KBM-7 (cell line): ENCODE measurements at regions not wholly inside any gene's neighbourhood (a gene's known extent, or its start where the extent isn't known, plus 50 kb on each side); places are given as distances from the start of the nearest gene placed in this dataset.
"Not testable (repeated sequence)": the region's sequence is repeated elsewhere in the genome, so short reads cannot be mapped to it uniquely, and the experiment has no call there.

Experiments used
- DNase-seq: peaks from one replicate; pipeline ENCODE4 v3.0.0-alpha.2; 2015
- in situ Hi-C: fragments of 300-500 bp; cut with MboI; formaldehyde crosslinking; loops from 2 replicates; pipeline ENCODE4 v1.14.3; 2020; ENCODE audit warnings: low sequenced_read_pairs, low pct_unique_long_range_greater_than_20kb, mixed read lengths

DNA sequence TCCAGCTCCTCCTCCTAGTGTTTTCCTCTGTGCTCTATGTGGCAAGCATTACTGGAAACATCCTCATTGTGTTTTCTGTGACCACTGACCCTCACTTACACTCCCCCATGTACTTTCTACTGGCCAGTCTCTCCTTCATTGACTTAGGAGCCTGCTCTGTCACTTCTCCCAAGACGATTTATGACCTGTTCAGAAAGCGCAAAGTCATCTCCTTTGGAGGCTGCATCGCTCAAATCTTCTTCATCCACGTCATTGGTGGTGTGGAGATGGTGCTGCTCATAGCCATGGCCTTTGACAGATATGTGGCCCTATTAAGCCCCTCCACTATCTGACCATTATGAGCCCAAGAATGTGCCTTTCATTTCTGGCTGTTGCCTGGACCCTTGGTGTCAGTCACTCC is 64.0 kb downstream of the OR4F15 start:
- in situ Hi-C loops, DNase-seq: not testable (repeated sequence)

DNA sequence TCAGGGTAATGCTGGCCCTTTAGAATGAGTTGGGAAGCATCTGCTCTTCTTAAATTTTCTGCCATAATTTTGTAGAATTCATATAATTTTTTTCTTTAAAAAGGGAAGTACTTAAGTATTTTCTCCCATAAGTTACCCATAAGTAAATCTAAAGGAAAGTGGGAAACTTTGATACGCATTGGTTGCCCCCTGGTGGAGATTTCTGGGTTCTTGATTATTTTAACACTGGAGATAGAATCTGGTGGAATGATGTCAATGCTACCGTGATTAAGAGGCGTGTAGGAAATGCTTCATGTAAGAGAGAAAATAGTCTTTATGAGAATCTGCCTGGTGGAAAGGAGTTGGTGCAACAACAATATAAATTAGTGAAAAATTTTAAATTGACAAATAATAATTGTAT is 65.6 kb downstream of the OR4F15 start:
- DNase-seq, in situ Hi-C loops: not testable (repeated sequence)

DNA sequence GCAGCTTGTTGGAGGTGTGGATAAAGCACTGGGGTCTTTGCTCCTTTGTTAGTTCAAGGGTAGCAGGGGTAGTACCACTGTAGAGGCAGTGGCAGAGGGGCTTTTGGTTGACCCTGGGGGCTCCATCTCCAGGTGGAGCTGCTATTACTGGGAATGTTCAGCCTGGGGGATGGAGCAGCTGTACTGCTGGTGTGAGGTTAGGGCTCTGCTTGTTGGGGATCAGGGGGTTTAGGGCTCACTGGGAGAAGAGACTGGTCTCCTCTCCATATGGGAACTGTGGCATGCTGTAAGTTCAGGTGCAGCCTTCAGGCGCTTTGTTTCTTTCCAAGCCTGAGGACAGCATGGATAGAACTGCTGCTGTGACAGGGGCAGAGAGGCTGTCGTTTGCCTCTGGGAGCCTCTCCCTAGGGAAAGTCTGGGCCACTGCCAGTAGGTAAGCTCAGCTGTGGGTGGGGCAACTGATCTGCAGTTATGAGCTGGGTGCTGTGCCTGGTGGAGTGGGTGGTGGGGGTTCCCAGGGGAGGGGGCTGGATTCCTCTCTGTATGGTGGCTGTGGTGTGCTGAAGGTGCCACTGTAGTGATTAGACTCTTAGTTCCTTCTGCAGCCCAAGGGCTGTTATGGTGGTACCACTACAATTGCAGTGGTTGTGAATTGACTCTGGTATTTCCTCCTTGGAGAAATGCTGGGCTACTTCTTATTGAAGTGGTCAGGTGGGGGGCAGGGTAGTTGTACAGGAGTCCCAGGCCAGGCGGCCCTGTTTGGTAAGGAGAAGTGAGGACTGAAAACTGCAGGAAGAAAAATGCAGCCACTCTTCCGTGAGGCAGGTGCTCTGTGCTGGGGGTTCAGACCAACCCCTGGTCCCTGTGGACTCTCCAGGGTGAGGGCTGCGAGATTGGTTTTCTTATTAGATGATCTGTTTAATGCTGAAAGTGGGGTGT is 100.6 kb downstream of the OR4F15 start:
- DNase-seq, in situ Hi-C loops: not testable (repeated sequence)

DNA sequence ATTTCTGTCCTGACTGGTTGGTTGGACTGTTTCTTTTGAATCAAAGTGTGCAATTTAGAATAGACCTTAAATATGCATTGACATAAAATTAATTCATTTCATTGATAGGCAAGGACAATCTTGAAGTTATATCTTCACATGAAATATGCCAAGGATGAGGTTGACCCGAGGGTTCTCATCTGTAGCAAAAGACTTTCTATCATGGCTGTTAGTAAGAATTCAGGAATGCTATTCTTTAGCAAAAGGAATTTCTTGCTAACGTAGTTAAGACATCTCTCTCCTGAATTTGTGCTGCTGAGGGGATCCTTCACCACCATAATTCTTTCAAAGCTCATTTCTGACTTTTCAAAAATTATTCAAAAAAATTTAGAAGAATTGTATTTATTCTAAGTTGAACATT is 112.6 kb downstream of the OR4F15 start:
- in situ Hi-C loops, DNase-seq: not testable (repeated sequence)

DNA sequence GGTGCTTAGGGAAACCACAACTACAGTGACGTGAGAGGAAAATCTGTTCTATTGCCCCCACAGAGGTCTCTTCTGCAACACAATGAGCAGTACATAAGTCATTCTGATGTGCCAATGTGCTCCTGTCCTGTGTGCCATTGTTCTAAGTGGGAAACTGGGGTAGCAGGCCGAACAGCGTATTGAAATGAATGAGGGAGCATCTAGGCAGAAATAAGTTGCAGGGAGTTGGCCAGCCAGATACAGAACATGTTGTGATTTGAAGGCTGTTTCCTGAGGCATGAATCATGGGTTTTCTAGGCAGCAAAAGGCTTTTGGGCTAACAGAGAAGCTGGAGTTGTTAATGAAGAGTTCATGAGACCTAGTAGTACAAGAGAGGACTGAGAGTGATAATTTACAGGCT is 122.5 kb downstream of the OR4F15 start:
- in situ Hi-C loops, DNase-seq: not testable (repeated sequence)

DNA sequence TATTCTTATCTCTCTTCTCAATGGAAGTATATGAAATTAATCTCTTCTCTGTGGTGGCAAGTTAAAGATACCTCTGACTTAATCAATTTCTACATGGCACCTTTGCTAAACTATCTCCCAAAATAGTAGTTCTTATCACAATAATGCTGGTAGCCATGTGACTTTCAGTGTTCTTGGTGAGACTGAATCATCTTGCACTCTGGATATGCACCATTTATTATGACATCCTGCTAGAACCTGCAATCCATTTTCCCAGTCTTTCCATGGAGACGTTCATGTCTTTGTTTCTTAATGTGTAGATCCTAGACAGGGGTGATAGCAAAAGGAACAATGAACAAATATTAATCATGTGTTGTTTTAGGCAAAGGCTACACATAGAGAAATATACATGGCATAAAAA is 125.4 kb downstream of the OR4F15 start:
- DNase-seq, in situ Hi-C loops: not testable (repeated sequence)

DNA sequence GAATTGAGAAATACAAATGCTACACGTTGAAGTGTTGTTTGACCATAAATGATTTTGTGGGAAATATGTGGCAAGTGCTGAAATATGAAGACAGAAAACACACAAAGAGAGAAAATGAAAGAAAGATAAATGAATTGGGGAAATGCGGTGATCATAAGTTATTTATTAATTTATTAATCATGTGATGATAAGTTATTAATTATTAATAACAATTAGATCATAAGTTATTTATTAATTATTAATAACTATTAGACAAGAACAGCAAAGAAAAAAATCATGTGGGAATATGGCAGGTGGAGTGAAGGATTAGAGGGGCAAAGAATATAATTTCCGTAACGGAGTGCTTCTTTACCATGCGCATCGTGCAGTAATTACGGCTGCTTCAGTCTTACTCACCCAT is 126.6 kb downstream of the OR4F15 start:
- DNase-seq, in situ Hi-C loops: not testable (repeated sequence)

DNA sequence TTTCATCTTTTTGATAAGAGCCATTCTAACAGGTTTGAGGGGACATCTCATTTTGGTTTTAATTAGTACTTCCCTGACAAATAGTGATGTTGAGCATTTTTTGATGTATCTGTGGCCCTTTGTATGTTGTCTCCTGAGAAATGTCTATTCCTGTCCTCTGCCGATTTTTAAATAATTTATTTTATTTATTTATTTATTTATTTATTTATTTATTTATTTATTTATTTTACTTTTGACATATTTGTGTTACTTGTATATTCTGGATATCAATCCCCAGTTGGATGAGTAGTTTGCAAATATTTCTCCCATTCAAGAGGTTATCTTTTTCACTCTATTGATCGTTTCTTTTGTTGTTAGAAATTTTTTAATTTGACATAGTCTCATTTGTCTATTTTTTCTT is 133.9 kb downstream of the OR4F15 start:
- in situ Hi-C loops, DNase-seq: not testable (repeated sequence)

DNA sequence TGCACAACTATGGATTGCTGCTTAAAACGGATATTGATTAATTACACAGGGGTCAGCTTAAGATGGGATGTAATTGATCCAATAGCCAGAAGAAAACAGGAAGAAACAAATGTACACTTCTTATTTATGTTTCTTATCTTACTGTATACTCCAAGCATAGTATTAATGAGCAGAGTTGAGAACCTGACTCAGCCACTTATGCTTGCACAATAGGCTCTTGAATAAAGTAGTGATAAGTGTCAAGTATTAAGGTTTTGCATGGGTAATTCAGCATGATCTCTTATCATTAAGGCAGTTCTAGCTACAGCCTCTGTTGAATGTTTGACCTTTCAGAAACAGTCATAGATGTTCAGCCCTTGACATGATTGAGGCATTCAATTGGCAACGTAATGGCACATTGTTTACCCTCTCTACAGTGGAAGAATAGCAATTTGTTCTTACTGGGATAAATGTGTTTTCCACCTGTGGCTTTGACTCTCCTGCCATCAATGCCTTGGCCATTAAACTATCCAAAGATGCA is 136.5 kb downstream of the OR4F15 start:
- in situ Hi-C loops = not testable (repeated sequence)

DNA sequence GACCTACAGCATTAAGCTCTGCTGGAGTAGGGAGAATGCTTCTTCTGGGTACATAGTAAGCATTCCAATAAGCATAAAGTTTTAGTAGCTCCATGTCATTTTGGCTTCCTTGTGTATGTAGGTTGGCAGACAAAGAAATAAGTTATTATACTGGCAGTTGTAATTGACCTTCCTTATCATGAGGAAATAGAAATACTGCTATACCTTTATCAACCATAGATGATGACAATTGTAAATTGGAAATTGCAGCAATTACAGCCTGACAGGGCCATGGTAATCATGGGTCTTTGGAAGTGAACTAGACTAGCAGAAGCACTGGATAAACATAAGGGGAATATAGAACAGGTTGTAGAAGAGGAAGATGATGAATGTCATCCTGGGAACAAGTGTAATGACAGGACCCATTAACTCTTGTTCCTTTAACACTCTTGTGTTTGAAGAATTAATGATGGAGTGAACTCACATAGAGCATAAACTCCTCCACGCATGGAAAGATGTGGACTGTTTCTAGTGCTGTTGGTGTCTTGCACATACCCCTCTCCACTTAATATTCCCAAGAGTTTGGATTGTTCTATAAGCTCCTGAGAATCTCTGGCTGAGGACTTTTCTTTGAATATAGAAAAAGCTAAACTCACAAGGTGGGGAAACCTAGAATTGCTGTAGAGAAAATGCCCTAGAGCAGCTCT is 137.5 kb downstream of the OR4F15 start:
- in situ Hi-C loops, DNase-seq: not testable (repeated sequence)

More for the DNA sequence above, 136.5 kb downstream of the OR4F15 start:
- not testable (repeated sequence) for DNase-seq

DNA sequence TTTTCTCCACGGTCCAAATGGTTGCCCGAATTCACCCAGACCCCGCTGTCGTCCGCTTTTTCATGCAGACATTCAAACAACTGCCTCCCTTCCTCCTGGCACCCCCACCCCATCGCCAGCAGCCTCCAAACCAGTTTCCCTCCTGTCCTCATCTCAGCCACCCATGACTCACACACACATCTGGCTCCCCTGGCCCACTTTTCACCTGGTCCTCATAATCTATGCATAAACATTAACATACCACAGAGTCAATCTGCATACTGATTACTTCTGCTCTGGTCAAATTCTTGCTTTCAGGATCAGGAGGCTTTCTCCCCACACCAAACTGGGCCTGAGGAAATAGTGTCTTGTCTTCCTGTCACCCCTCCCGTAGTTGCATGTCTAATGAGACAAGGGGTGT is 142.0 kb downstream of the OR4F15 start:
- DNase-seq, in situ Hi-C loops: not testable (repeated sequence)

DNA sequence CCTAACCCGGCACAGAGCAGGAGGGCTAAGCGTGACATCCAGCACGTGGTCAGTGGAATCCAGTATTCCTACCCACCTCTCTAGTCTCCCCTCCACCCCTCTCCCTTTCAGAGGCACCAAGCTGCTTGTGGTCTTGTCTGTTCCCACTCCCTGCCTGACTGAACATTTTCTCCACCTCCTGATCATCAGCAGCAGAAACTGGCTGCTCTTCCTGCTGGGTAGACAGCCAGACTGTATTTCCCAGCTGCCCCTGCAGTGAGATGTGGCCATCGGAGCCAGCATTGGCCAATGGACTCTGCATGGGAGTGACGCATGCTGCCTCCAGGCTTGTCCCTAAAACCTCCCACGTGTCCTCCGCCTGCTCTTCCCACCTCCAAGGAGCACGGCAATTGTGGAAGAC is 143.8 kb downstream of the OR4F15 start:
- DNase-seq = not testable (repeated sequence)

DNA sequence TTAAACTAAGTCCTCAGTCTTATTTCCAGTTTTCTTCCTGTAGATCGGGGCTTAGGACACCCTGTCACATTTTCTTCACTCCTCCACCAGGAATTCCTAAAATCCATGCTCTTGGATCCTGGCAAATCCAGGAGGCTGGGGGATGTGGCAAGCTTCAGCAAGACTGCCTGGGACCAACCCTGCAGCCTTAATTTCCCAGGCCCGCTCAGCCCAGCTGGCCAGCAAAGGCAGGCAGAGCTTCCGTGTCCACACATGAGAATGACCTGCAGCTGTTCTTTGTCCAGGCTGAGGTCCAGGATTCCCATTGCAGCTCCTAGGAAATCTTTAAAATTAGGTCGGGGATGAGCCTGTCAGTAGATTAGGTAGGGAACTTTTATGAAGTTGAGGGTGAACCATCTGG is 146.7 kb downstream of the OR4F15 start:
- DNase-seq, in situ Hi-C loops: not testable (repeated sequence)

More for the DNA sequence above, 143.8 kb downstream of the OR4F15 start:
- in situ Hi-C loops = not testable (repeated sequence)

DNA sequence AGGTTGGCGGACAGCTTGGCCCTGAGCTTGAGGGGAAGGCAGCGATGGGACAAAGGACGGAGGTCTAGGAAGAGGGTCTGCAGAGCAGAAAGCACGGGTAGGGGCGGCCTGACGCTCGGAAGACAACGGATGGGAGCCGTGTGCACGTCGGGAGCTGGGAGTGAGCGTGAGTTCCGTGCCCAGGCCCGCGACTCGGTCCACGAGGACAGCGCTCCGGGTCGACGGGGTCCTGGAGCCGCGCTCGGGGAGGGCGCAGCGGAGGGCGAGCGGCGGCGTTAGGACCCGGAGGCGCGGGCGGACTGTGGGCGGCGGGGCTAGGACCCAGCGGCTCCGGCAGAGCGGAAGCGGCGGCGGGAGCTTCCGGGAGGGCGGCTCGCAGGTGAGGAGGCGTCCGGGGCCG is 149.3 kb downstream of the OR4F15 start:
- in situ Hi-C loops, DNase-seq: not testable (repeated sequence)

DNA sequence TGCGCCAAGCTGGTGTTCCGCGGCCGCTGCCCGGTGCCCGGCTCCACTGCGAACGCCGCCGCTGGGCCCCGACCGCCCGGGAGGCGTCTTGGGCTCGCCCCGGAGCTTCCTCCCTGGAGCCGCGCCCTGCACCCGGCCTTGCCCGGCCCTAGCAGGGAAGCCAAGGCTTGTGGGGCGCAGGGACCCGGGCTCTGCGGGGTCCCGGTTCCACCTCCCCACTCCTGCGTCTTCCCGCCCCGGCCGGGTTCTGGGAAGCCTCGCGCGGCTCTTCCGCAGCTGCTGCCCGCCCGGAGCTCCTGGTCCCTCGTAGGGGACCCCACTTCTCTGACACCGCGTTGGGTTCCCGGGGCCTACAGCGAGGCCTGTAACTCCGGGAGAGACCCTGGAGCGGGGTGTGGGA is 149.8 kb downstream of the OR4F15 start:
- DNase-seq, in situ Hi-C loops: not testable (repeated sequence)

DNA sequence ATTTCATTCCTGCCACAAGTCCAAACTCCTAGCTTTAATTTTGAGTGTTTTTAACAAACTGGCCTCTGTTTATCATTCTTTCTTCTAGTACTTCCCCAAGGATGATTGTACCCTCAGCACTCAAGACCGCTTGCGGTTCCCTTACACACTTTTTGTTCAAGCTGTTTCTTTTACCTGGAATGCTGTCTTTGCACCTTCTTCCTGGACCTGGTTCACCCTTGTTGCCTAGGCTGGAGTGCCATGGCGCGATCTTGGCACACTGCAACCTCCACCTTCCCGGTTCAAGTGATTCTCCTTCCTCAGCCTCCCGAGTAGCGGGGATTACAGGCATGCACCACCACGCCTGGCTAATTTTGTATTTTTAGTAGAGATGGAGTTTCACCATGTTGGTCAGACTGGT is 151.7 kb downstream of the OR4F15 start:
- in situ Hi-C loops, DNase-seq: not testable (repeated sequence)

DNA sequence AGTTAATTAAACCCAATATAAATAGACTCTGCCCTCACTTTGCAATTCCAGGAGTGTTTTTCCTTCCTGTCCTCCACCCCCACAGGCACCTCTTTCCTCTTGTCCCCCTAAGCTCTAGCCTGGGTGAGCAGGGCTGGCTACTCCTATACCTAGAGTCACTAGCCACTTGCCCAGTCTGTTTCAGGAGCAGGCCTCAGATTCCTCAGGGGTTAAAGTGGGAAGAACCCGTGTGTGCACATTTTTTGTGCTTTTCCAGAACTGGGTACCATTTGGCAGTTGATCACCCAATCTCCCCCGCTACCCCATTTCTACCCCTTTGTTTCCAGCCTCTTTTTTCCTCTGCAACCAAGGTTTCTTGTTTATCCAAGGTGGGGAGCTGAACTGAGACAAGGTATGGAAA is 153.4 kb downstream of the OR4F15 start:
- DNase-seq, in situ Hi-C loops: not testable (repeated sequence)

DNA sequence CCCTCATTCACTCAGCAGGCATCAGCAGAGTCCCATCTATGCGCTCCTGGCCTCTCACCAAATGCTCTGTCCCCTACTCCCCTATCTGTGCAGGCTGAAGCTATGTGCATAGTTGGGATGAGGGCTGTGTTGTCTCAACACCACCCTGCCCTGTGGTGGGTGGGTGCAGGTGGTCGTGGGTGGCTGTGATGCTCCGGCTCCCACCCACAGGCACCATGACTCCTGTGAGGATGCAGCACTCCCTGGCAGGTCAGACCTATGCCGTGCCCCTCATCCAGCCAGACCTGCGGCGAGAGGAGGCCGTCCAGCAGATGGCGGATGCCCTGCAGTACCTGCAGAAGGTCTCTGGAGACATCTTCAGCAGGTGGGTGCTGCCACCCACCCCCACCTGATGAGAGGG is 153.9 kb downstream of the OR4F15 start:
- in situ Hi-C loops = not testable (repeated sequence)

DNA sequence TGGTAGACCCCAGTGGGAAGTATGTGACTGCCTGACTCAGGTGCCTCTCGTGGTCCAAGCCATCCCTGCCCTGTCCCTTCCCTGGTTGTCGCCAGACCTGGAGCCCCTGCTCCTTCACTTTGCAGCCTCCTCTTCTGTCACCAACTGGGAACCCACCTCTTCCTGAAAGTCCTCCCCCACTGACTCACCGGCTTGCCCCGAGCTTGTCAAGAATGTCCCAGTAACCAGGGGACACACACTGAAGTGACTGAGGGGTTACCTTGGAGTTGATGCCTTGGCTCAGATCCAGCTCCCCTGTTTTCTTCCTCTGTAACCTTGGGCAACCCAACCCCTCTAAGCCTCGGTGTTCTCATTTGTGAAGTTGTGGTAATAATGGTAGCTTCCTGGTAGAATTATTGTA is 155.4 kb downstream of the OR4F15 start:
- in situ Hi-C loops, DNase-seq: not testable (repeated sequence)

More for the DNA sequence above, 153.9 kb downstream of the OR4F15 start:
- not testable (repeated sequence) for DNase-seq

DNA sequence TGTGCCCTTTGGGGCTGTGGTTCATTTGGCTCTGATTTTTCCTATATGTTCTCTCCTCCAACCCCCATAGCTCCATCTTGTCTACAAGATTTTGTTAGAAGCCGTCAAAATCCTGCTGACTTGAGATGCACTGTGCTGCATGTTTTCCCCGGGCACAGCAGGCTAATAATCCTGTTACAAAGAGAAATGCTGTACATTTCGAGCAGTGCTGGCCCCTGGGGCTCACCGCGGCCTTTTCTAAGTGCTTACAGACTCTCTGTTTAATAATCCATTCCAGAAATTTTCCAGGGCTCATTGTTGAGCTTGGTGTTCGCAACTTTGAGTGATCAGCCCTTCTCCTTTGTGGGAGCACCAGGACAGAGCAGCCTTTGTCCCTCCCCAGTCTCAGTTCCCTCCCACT is 158.6 kb downstream of the OR4F15 start:
- in situ Hi-C loops, DNase-seq: not testable (repeated sequence)
